ENCODE measurements at regions not wholly inside any gene's neighbourhood (a gene's known extent, or its start where the extent isn't known, plus 50 kb on each side); places are given as distances from the start of the nearest gene placed in this dataset.
"Not testable (repeated sequence)": the region's sequence is repeated elsewhere in the genome, so short reads cannot be mapped to it uniquely, and the experiment has no call there.

GRCh38 chr17:37827905-37828650, 83.2 kb upstream of the HNF1B start:
- no peak for DNase-seq

GRCh38 chr17:37826497-37827430, 81.9 kb upstream of the HNF1B start:
- no peak for DNase-seq

GRCh38 chr17:37825851-37826250, 81.0 kb upstream of the HNF1B start:
- DNase-seq = no peak

- DNase-seq = no peak
Measured at GRCh38 chr17:37824534-37825485, 80.0 kb upstream of the HNF1B start.

DNA sequence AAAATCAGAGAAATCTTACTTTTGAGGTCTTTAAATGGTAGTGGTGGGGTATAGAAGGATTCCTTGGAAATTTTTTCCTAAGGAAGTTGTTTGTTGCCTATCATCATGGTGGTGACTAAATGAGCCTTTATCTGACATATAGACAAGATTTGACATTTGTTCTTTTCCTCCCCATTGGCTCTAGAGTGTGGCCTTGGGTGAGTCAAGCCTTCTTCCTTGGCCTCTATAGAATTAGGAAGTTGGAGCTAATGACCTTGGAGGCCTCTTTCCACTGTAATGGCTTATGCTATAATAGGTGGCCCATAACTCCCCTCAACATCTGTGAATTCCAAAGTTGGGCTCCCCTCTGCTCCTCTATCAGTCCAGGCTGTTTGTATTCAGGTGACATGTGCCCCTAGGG, 79.1 kb upstream of the HNF1B start:
- DNase-seq = no peak

- DNase-seq = no peak
Measured at GRCh38 chr17:37820995-37821713, 76.3 kb upstream of the HNF1B start.

GRCh38 chr17:37820313-37820994, 75.6 kb upstream of the HNF1B start:
- peak; percentile 12 for DNase-seq

DNA sequence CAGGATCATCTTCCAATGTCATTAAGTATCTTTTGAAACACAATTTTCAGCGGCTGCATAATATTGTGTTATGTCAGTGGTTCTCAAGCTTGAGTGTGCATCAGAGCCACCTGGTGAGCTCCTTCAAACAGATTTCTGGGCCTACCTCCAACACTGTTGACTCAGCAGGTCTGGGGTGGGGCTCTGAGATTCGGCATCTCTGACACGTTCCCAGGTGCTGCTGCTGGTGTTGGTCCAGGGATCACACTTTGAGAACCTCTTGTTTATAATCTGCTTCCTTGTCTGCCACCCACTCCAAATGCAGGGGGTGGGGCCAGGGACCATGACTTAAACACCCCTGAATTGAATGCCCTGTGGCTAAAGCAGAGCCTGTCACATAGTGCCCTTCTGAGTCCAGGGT, 73.8 kb upstream of the HNF1B start:
- peak; percentile 79 for DNase-seq

DNA sequence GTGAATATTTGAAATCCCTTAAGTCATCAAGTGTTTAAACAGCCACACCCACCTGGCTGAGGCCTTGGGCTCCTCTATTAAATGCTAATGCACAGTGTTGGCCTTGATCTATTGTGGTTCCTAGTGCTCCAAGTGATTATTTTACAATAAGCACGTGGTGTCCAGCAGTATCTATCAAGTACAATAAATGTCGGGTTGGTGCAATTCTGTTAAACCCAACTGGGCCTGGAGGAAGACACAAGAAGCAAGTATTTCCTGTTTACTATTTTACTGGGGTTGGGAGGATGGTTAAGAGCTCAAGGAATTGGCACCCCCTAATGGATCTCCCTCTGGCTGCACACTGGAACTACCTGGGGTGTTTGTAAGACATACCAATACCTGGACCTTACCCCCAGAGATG, 72.1 kb upstream of the HNF1B start:
- DNase-seq = no peak

DNA sequence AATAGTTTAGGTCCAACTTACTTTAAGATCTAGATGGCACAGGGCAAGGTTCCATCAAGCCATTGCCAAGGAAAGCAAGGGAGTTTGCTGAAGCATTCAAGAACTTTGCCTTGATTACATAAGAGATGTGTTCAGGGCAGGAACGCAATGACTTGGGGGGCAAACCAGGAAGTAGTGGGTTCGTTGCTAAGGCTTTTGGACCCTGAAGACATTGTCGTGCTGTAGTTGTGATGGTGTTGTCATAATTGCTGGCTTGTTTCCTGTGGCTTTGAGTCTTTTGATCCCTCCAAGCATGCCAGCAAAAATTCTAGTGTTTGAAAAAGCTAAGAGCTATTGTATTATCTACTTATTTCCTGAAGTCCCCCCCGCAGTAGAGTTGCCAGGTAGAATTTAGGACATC, 70.7 kb upstream of the HNF1B start:
- no peak for DNase-seq

- DNase-seq = no peak
Measured at GRCh38 chr17:37813751-37814150, 68.9 kb upstream of the HNF1B start.

- DNase-seq = not testable (repeated sequence)
Measured at GRCh38 chr17:37808846-37809245, 64.0 kb upstream of the HNF1B start.

DNA sequence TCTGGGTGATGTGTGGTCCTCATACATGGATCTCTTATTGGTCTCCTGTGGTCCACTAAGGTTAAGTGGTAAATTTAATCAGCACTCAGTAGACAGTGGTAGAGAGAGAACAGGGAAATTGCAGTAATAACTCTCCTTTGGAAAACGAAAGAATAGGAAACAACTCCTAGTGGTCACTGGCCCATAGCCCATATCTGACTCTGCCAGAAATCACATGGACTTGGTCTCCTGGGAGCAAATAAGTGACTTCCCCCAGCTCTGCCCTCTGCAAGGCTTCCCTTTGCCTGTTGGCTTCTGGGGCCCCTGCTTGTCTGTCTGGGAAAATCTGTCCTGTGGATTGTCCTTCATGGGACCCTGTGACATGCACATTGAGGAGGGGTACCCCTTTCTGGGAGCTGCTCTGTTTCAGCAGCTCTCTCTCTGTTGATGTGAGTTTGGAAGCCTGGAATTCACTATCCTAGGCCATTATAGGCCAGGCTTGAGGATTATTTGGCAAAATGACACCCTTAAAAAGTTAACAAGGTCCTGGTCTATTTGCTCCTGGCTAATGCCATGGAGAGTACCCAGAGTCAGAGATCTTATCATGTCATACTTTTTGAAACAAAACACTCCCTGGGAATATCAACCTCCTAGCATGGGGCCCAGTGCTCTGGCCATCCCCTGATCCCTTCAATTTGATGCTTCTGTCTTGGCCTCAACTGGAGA, 58.0 kb upstream of the HNF1B start:
- DNase-seq = no peak

DNA sequence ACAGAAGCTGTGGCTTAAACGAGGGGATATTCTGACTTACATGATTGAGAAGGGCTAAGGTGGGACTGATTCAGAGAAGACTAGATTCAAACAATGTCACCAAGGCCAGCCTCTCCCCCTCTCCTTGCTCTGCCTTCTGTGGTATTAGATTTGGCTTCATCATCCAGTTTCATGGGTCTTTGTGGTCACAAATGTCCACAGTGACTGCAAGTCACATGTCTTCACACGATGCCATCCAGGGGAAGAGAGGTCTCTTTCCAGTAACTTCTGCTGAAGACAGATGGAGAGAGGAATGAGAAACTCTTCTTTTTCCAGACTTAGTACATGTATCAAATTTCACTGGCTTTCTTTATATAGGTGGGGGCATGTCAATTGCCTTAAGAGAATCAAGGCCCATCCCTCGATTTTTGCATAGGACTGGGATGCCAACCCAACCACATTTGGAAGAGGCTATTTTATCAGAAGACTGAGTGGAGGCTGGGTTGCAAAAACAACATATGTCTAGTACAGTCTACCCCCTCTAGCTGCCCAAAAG, 57.3 kb upstream of the HNF1B start:
- no peak for DNase-seq

DNA sequence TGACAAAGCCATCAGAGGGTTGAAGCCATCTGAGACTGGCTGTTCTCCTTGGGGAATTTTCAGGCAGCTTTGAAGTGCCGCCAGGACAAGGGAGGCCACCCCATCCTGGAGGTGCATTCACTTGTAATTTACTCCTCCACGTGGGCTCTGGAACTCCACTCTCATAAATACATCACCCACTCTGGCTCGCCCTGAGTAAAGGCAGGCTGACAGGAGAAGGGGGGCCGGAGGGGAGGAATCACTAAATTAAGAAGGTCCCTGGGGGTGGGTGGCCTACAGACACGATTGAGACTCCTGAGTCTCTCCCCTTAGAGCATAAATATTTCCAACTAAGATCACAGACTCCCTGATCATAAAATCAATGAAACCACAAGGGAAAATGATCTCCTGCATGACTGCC, 56.3 kb upstream of the HNF1B start:
- DNase-seq = no peak

DNA sequence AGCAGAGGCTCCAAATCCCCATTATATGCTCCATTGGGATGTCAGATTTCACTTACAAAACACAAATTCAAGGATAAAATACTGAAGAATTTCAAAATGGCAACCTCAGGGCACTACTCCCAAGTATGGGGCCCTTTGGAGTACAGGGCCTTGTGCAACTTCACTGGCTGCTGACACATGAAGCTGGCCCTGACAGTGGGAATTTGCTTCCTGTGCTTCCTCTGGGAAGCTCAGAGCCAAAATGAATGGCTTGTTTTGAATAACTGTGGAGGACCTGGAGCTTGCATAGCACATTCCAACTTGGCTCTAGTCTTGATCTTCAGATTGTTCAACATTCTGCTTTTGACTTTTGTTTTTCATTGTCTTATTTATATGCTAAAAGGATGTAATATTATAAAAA, 52.3 kb upstream of the HNF1B start:
- no peak for DNase-seq

DNA sequence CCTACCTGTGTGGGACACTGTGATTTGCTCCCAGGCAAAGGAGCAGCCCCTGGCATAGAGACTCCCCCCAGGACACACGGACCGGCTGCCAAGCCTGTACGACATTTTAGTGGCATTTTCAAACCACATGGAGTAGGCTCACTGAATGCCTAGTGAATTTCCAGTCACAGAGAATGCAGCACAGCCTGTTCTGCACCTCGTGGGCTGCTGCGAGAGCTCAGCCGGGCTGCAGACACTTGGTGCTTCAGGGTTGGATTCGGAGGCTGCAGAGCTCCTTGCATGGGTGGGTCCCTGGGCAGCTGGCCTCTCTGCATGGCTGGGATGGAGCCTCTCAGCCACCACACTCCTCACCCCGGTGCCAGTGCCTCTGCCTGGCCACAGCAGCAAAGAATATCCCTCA, 51.2 kb upstream of the HNF1B start:
- DNase-seq = no peak

Measured in DMS53 (cell line).